ENCODE measurements at regions not wholly inside any gene's neighbourhood (a gene's known extent, or its start where the extent isn't known, plus 50 kb on each side); places are given as distances from the start of the nearest gene placed in this dataset.

DNA sequence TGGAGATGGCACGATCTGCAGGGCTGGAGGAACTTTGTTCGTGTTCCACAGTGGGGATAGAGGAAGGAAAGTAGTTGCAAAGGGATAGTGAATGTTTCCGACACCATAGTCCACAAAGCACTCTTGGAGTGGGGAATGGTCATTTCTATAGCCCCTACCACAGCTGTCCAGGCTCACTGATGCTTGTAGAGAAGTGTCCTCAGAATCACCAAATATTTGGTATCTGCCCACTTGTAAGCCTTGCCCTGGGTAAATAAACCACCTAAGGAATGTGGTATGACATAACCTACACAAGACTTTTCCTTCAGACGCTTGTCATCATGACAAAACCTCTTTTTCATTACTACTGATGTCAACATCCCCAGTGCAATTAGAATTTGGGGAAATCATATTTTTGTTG is 686.5 kb upstream of the ARGLU1 start:
- H3K36me3 ChIP-seq (ENCODE audit: low read depth, low read length) = no peaks in the 10 kb centered on the region
- H3K79me2 ChIP-seq (ENCODE audit: low read length) = no peaks in the 10 kb centered on the region
- intact Hi-C loops (cut with micrococcal nuclease) = no loop called here
- ChIA-PET POLR2A (ENCODE audit: unreplicated experiment) (no interaction called here), CTCF (no interaction called here)
- no peaks in the 10 kb centered on the region for H3K9me3 ChIP-seq (ENCODE audit: low read length)
- H3K9me2 ChIP-seq (replicated peaks; ENCODE audit: low read length) = no peaks in the 10 kb centered on the region
- no peaks in the 10 kb centered on the region for H3K27me3 ChIP-seq (ENCODE audit: low read length)
- ATAC-seq (no peak), DNase-seq (peak; percentile 6)
- H3K4me3 ChIP-seq (ENCODE audit: low read length) = no peak overlapping the region
- no peak overlapping the region for H3K27ac ChIP-seq (ENCODE audit: low read length)
- no peak overlapping the region for H3K4me2 ChIP-seq (ENCODE audit: low read length)
- H3K9ac ChIP-seq (ENCODE audit: low read length) = no peak overlapping the region
- no TSS peak for BruUV-seq (replicated peaks)
- no peaks in the 10 kb centered on the region for H3F3A ChIP-seq (ENCODE audit: low read length, unreplicated experiment)
- H4K20me1 ChIP-seq (ENCODE audit: low read length) = no peaks in the 10 kb centered on the region
- TF ChIP-seq, protein P1, sequence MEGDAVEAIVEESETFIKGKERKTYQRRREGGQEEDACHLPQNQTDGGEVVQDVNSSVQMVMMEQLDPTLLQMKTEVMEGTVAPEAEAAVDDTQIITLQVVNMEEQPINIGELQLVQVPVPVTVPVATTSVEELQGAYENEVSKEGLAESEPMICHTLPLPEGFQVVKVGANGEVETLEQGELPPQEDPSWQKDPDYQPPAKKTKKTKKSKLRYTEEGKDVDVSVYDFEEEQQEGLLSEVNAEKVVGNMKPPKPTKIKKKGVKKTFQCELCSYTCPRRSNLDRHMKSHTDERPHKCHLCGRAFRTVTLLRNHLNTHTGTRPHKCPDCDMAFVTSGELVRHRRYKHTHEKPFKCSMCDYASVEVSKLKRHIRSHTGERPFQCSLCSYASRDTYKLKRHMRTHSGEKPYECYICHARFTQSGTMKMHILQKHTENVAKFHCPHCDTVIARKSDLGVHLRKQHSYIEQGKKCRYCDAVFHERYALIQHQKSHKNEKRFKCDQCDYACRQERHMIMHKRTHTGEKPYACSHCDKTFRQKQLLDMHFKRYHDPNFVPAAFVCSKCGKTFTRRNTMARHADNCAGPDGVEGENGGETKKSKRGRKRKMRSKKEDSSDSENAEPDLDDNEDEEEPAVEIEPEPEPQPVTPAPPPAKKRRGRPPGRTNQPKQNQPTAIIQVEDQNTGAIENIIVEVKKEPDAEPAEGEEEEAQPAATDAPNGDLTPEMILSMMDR (conservative IDR thresholded peaks at IDR 0.05; ENCODE audit: low read depth, low read length) = no peak
- TF ChIP-seq EZH2phosphoT487 (IDR thresholded peaks at IDR 0.05; ENCODE audit: borderline replicate concordance, low read length) (no peak), EZH2 (IDR thresholded peaks at IDR 0.05; ENCODE audit: low read length, unreplicated experiment) (no peak)
- peaks cover 14% of the 10 kb centered on the region for H3K4me1 ChIP-seq (ENCODE audit: insufficient read depth, low read length)
- no peak overlapping the region for H2AFZ ChIP-seq (ENCODE audit: low read length)

DNA sequence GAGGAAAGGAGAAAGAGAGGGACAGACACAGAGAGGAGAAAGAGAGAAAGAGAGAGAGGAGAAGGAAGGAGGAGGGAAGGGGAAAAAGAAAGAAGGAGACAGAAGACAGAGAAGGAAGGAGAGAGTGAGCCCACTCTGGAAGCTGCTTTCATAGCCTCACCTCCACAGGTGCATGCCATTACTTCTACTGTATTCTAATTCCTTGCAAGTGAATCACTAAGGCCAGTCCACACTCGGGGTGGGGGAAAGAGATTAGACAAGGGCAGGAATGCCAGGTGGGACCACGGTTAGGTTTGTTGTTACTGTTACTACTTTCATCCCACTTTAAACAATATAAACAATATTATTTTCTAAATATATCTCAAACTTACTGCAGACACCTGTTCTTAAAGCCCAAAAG is 684.5 kb upstream of the ARGLU1 start:
- TF ChIP-seq, protein P1 (conservative IDR thresholded peaks at IDR 0.05; ENCODE audit: low read depth, low read length) = no peak
- no peak for TF ChIP-seq EZH2phosphoT487 (IDR thresholded peaks at IDR 0.05; ENCODE audit: borderline replicate concordance, low read length)
- TF ChIP-seq EZH2 (IDR thresholded peaks at IDR 0.05; ENCODE audit: low read length, unreplicated experiment) = no peak
- no peak overlapping the region for H3K4me3 ChIP-seq (ENCODE audit: low read length)
- H3K79me2 ChIP-seq (ENCODE audit: low read length) = no peaks in the 10 kb centered on the region
- DNase-seq (no peak), ATAC-seq (no peak)
- no peaks in the 10 kb centered on the region for H3K36me3 ChIP-seq (ENCODE audit: low read depth, low read length)
- H3K4me2 ChIP-seq (ENCODE audit: low read length) = no peak overlapping the region
- H2AFZ ChIP-seq (ENCODE audit: low read length) = no peak overlapping the region
- intact Hi-C loops (cut with micrococcal nuclease) = no loop called here
- H3F3A ChIP-seq (ENCODE audit: low read length, unreplicated experiment) = no peaks in the 10 kb centered on the region
- CTCF ChIA-PET = no interaction called here
- H3K9me2 ChIP-seq (replicated peaks; ENCODE audit: low read length) = no peaks in the 10 kb centered on the region
- no peaks in the 10 kb centered on the region for H3K9me3 ChIP-seq (ENCODE audit: low read length)
- H3K27ac ChIP-seq (ENCODE audit: low read length) = no peak overlapping the region
- no peaks in the 10 kb centered on the region for H3K27me3 ChIP-seq (ENCODE audit: low read length)
- no peaks in the 10 kb centered on the region for H3K4me1 ChIP-seq (ENCODE audit: insufficient read depth, low read length)
- POLR2A ChIA-PET (ENCODE audit: unreplicated experiment) = no interaction called here
- no TSS peak for BruUV-seq (replicated peaks)
- H4K20me1 ChIP-seq (ENCODE audit: low read length) = no peaks in the 10 kb centered on the region
- H3K9ac ChIP-seq (ENCODE audit: low read length) = no peak overlapping the region

DNA sequence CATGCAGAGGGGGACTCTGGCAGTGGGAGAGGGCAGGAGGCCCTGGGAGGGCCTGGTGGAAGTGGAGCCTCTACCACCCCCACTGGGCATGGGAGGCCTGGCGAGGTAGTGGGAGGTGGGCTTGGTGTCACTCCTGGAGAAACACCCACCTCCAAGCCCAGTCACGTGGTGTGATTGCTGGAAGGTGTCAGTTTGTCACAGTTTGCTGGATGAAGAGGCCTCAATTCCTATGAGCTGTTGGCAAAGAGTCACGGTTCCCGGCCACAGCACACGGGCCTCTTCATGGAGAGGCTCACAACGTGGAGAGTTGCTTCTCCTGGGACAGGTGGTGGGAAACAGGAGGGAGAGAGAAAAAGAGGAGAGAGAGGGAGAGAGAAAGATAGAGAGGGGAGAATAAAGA is 684.1 kb upstream of the ARGLU1 start:
- no peak overlapping the region for H3K4me3 ChIP-seq (ENCODE audit: low read length)
- H3F3A ChIP-seq (ENCODE audit: low read length, unreplicated experiment) = no peaks in the 10 kb centered on the region
- H3K4me2 ChIP-seq (ENCODE audit: low read length) = no peak overlapping the region
- CTCF ChIA-PET = no interaction called here
- no peaks in the 10 kb centered on the region for H4K20me1 ChIP-seq (ENCODE audit: low read length)
- H3K9me3 ChIP-seq (ENCODE audit: low read length) = no peaks in the 10 kb centered on the region
- ATAC-seq (no peak), DNase-seq (no peak)
- no peaks in the 10 kb centered on the region for H3K79me2 ChIP-seq (ENCODE audit: low read length)
- H3K27ac ChIP-seq (ENCODE audit: low read length) = no peak overlapping the region
- H2AFZ ChIP-seq (ENCODE audit: low read length) = no peak overlapping the region
- H3K9ac ChIP-seq (ENCODE audit: low read length) = no peak overlapping the region
- H3K36me3 ChIP-seq (ENCODE audit: low read depth, low read length) = no peaks in the 10 kb centered on the region
- TF ChIP-seq EZH2 (IDR thresholded peaks at IDR 0.05; ENCODE audit: low read length, unreplicated experiment) (no peak), EZH2phosphoT487 (IDR thresholded peaks at IDR 0.05; ENCODE audit: borderline replicate concordance, low read length) (no peak)
- TF ChIP-seq, protein P1 (conservative IDR thresholded peaks at IDR 0.05; ENCODE audit: low read depth, low read length) = no peak
- intact Hi-C loops (cut with micrococcal nuclease) = no loop called here
- no TSS peak for BruUV-seq (replicated peaks)
- no peaks in the 10 kb centered on the region for H3K4me1 ChIP-seq (ENCODE audit: insufficient read depth, low read length)
- POLR2A ChIA-PET (ENCODE audit: unreplicated experiment) = no interaction called here
- no peaks in the 10 kb centered on the region for H3K9me2 ChIP-seq (replicated peaks; ENCODE audit: low read length)
- no peaks in the 10 kb centered on the region for H3K27me3 ChIP-seq (ENCODE audit: low read length)

Measured in PC-3 (cell line).